Activated CD4-positive, alpha-beta memory T cell treated with anti-CD3 and anti-CD28 coated beads for 36 hours (primary cell): ENCODE measurements at regions not wholly inside any gene's neighbourhood (a gene's known extent, or its start where the extent isn't known, plus 50 kb on each side); places are given as distances from the start of the nearest gene placed in this dataset.

Source experiments
- CTCF ChIA-PET: fragments of 350-600 bp; sonication (Branson Sonifier 250); formaldehyde crosslinking; loops from one replicate; lab custom pipeline; 2021; ENCODE audit warnings: antibody characterized with exemption, inconsistent platforms; lab: Charles Lee
- POLR2A ChIA-PET: fragments of 350-600 bp; sonication (Branson Sonifier 250); formaldehyde crosslinking; loops from one replicate; lab custom pipeline; 2021; ENCODE audit warnings: antibody characterized with exemption; lab: Charles Lee
- DNase-seq: peaks from one replicate; pipeline ENCODE4 v3.0.0-alpha.2; 2020
- H3K27ac Mint-ChIP-seq: one replicate; pipeline ENCODE4 v1.8.0; 2021; ENCODE audit warnings: mixed read lengths
- H3K27me3 Mint-ChIP-seq: one replicate; pipeline ENCODE4 v1.8.0; 2021; ENCODE audit warnings: mixed read lengths
- H3K36me3 Mint-ChIP-seq: one replicate; pipeline ENCODE4 v1.8.0; 2021; ENCODE audit warnings: mixed read lengths
- H3K4me1 Mint-ChIP-seq: one replicate; pipeline ENCODE4 v1.8.0; 2021; ENCODE audit warnings: low read depth, mixed read lengths
- H3K4me3 Mint-ChIP-seq: one replicate; pipeline ENCODE4 v1.8.0; 2021; ENCODE audit warnings: mild to moderate bottlenecking, mixed read lengths
- H3K9me3 Mint-ChIP-seq: one replicate; pipeline ENCODE4 v1.8.0; 2021; ENCODE audit warnings: mixed read lengths
- intact Hi-C: fragments of 100-400 bp; cut with micrococcal nuclease; formaldehyde crosslinking; loops from one replicate; pipeline ENCODE4 v1.15.1; 2023

DNA sequence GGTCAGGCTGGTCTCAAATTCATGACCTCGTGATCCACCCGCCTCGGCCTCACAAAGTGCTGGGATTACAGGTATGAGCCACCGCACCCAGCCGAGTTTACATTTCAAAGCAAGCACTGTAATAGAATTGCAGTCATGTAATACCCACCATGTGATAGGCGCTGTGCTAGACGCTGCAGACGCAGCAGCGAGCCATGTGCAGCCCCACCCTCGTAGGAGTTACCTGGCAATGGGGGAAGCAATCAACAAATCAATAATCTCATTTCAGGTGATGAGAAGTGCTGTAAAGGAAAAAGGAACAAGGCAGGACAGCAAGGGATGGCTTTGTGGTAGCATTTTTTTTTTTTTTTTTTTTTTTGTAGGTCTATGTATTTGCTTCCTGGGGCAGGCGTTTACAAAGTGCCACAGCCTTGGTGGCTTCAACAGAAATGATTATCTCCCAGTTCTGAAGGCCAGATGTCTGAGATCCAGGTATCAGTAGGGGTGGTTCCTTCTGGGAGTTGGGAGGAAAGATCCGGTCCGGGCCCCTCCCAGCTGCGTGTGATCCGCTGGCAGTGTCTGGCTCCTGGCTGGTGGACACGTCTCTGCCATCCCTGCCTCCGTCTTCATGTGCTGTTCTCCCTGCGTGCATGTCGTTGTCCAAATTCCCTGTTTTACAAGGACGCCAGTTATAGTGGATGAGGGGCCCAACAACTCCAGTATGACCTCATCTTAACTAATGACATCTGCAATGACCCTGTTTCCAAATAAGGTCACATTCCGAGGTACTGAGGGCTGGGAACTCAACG, 72.8 kb downstream of the TNFAIP2 start:
- intact Hi-C loops = no loop called here
- CTCF ChIA-PET = no interaction called here
- DNase-seq = no peak
- H3K36me3 Mint-ChIP-seq = no peaks in the 10 kb centered on the region
- H3K27me3 Mint-ChIP-seq = peaks cover 15% of the 10 kb centered on the region
- POLR2A ChIA-PET = no interaction called here
- H3K4me1 Mint-ChIP-seq = no peaks in the 10 kb centered on the region
- no peak overlapping the region for H3K27ac Mint-ChIP-seq
- H3K9me3 Mint-ChIP-seq = no peaks in the 10 kb centered on the region
- H3K4me3 Mint-ChIP-seq = no peak overlapping the region

DNA sequence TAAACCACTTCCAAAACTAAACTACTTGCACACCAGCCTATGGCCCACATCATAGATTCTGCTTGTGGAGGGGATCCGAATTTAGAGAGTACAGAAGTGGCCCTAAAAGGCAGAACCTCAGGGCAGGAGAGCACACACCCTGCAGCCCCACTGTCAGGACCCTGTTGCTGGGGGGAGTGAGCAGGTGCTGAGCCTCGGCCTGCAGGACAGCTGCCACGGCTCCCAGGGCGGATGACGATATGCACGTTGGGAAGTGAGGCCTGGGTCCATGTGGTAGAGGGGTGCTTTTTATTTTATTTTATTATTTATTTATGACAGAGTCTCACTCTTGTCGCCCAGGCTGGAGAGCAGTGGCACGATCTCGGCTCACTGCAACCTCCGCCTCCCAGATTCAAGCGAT, 73.5 kb downstream of the TNFAIP2 start:
- ChIA-PET CTCF (no interaction called here), POLR2A (no interaction called here)
- peaks cover 15% of the 10 kb centered on the region for H3K27me3 Mint-ChIP-seq
- no peak overlapping the region for H3K4me3 Mint-ChIP-seq
- no peaks in the 10 kb centered on the region for H3K9me3 Mint-ChIP-seq
- no peaks in the 10 kb centered on the region for H3K36me3 Mint-ChIP-seq
- intact Hi-C loops = no loop called here
- H3K27ac Mint-ChIP-seq = no peak overlapping the region
- no peak for DNase-seq
- H3K4me1 Mint-ChIP-seq = no peaks in the 10 kb centered on the region

DNA sequence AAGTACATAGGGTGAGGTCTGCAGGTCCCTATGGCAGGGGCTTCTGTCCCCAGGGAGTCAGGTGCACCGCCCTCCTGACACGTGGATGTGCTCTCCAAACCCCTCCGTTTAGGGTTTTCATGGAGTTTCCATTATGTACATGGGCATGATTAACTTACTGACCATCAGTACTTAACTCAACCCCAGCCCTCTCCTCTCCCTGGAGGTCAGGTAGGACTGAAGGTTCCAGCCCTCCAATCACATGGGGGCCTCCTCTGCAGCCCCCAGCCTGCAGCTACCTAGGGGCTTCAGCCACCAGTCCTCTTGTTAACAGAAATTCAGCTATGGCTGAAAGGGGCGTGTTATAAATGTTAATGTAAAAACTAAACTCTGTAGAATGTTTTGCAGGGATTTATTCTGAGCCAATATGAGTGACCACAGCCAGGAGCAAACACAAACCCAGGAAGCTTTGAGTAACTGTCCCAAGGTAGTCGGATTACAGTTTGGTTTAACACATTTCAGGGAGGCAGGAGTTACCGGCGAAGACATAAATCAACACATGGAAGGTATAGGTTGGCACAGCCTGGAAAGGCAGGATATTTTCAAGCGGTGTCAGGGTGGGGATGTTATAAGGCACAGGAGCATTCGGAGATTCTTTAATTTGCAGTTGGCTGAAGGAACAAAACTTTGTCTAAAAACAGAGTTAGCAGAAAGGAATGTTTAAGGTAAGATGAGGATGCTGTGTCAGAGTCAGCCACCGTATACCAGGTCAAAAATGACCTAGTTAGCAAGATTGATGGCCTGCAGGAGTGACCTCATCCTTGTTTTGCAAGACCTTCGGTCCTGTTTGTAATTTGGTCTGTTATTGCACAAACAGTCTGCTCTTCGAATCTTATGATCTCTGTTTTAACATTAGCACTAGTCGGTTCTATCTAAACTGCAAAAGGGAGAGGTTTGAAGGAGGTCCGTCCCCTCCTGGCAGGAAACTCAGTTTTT, 75.2 kb downstream of the TNFAIP2 start:
- ChIA-PET CTCF (no interaction called here), POLR2A (no interaction called here)
- Mint-ChIP-seq H3K4me3 (no peak overlapping the region), H3K27ac (no peak overlapping the region), H3K9me3 (no peaks in the 10 kb centered on the region), H3K27me3 (peaks cover 11% of the 10 kb centered on the region), H3K36me3 (no peaks in the 10 kb centered on the region), H3K4me1 (no peaks in the 10 kb centered on the region)
- intact Hi-C loops = no loop called here
- no peak for DNase-seq

DNA sequence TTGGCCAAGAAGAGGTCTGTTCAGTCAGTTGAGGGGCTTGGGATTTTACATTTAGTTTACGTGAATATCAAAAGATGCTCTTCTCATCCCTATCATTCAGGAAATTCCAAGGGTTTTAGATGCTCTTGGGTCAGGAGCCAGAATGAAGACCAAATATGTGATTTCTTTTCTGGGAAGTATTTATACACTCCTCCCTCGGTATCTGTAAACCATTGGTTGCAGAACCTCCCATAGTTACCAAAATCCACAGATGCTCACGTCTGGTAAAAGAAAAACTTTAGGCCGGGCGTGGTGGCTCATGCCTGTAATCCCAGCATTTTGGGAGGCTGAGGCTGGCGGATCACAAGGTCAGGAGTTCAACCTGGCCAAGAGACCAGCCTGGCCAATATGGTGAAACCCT, 75.9 kb downstream of the TNFAIP2 start:
- Mint-ChIP-seq H3K36me3 (peaks cover 4% of the 10 kb centered on the region), H3K27ac (no peak overlapping the region), H3K4me3 (no peak overlapping the region), H3K4me1 (no peaks in the 10 kb centered on the region), H3K27me3 (peaks cover 14% of the 10 kb centered on the region), H3K9me3 (peaks cover 5% of the 10 kb centered on the region)
- intact Hi-C loops = no loop called here
- CTCF ChIA-PET = no interaction called here
- POLR2A ChIA-PET = no interaction called here
- DNase-seq = no peak

DNA sequence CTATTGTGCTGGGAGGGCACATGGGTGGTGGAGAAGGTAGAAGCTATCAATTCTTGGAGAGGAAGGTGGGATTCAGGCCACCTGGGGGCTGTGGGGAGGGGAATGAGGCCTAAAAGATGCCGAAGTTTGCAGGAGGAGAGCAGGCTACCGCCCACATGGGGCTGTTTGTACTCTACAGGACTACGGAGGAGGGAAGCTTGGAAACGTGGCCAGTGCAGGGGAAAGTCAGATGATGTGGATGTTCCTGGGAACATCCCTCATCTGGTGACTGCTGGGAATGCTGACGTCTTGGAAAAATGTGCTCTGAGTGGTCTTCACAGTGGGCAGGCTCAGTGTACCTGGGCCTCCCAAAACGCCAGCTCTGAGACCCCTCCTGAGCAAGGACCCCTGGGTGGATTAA, 78.5 kb downstream of the TNFAIP2 start:
- H3K4me1 Mint-ChIP-seq = no peaks in the 10 kb centered on the region
- no peak overlapping the region for H3K27ac Mint-ChIP-seq
- ChIA-PET POLR2A (no interaction called here), CTCF (no interaction called here)
- H3K36me3 Mint-ChIP-seq = peaks cover 10% of the 10 kb centered on the region
- H3K27me3 Mint-ChIP-seq = peaks cover 6% of the 10 kb centered on the region
- intact Hi-C loops = no loop called here
- no peak overlapping the region for H3K4me3 Mint-ChIP-seq
- no peak for DNase-seq
- peaks cover 19% of the 10 kb centered on the region for H3K9me3 Mint-ChIP-seq

GRCh38 chr14:103204852-103205540, 81.7 kb downstream of the TNFAIP2 start:
- Mint-ChIP-seq H3K27me3 (peaks cover 15% of the 10 kb centered on the region), H3K27ac (no peak overlapping the region)
- CTCF ChIA-PET = no interaction called here

GRCh38 chr14:103205541-103205906, 82.3 kb downstream of the TNFAIP2 start:
- intact Hi-C loops = no loop called here
- POLR2A ChIA-PET = no interaction called here
- H3K9me3 Mint-ChIP-seq = peaks cover 19% of the 10 kb centered on the region
- H3K4me1 Mint-ChIP-seq = no peaks in the 10 kb centered on the region
- H3K4me3 Mint-ChIP-seq = no peak overlapping the region
- DNase-seq = no peak
- no peak overlapping the region for H3K27ac Mint-ChIP-seq
- CTCF ChIA-PET = no interaction called here
- H3K36me3 Mint-ChIP-seq = peaks cover 10% of the 10 kb centered on the region
- H3K27me3 Mint-ChIP-seq = peaks cover 17% of the 10 kb centered on the region

More at GRCh38 chr14:103204852-103205540, 81.7 kb downstream of the TNFAIP2 start:
- Mint-ChIP-seq H3K36me3 (peaks cover 10% of the 10 kb centered on the region), H3K4me3 (no peak overlapping the region), H3K9me3 (peaks cover 19% of the 10 kb centered on the region), H3K4me1 (no peaks in the 10 kb centered on the region)
- no peak for DNase-seq
- POLR2A ChIA-PET = no interaction called here
- intact Hi-C loops = no loop called here

- POLR2A ChIA-PET = no interaction called here
- peaks cover 10% of the 10 kb centered on the region for H3K36me3 Mint-ChIP-seq
- no peak for DNase-seq
- no peaks in the 10 kb centered on the region for H3K4me1 Mint-ChIP-seq
- H3K4me3 Mint-ChIP-seq = no peak overlapping the region
- H3K27me3 Mint-ChIP-seq = peaks cover 17% of the 10 kb centered on the region
- intact Hi-C loops = no loop called here
- CTCF ChIA-PET = no interaction called here
- H3K27ac Mint-ChIP-seq = no peak overlapping the region
- peaks cover 19% of the 10 kb centered on the region for H3K9me3 Mint-ChIP-seq
Observed at GRCh38 chr14:103206023-103206481, 82.8 kb downstream of the TNFAIP2 start.

DNA sequence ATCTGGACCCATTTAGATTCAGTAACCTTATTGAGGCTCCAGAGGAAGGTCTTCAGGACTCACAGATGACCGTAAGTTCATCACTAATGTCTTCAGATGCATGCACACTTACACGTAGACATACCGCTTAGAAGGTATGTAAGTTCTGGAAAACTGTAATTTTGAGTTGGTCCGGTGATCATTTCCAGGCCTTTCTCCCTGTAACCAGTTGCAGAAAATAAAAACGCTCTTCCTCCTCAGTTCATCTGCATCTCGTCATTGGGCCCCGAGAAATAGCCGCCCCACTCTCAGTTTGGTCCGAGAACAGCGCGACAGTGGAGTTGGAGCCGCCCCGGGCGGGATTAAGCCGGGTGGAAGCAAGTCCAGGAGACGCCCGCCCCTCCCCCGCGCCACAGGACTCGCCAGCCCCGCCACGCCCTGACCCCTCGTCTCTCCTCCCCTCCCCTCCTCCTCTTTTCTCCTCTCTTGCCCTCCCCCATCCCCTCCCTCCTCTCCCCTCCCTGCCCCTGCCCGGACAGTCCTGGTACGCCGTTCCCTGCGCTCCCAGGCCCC, 83.7 kb downstream of the TNFAIP2 start:
- H3K4me3 Mint-ChIP-seq = no peak overlapping the region
- POLR2A ChIA-PET = no interaction called here

GRCh38 chr14:103207388-103208072, 84.3 kb downstream of the TNFAIP2 start:
- CTCF ChIA-PET = interaction anchor here (0.6 kb wide), 1 partner anchor 915 kb away, joined by 5 read pairs; no protein-coding TSS in a partner anchor
- no peak overlapping the region for H3K27ac Mint-ChIP-seq

More for the DNA sequence above, 83.7 kb downstream of the TNFAIP2 start:
- intact Hi-C loops = no loop called here
- peaks cover 19% of the 10 kb centered on the region for H3K9me3 Mint-ChIP-seq
- H3K27me3 Mint-ChIP-seq = peaks cover 18% of the 10 kb centered on the region
- peaks cover 10% of the 10 kb centered on the region for H3K36me3 Mint-ChIP-seq
- no peak overlapping the region for H3K27ac Mint-ChIP-seq
- CTCF ChIA-PET = no interaction called here
- no peak for DNase-seq
- H3K4me1 Mint-ChIP-seq = no peaks in the 10 kb centered on the region

GRCh38 chr14:103209054-103209453, 85.8 kb downstream of the TNFAIP2 start:
- POLR2A ChIA-PET = no interaction called here
- Mint-ChIP-seq H3K4me1 (no peaks in the 10 kb centered on the region), H3K9me3 (peaks cover 14% of the 10 kb centered on the region), H3K27ac (no peak overlapping the region), H3K4me3 (no peak overlapping the region), H3K36me3 (peaks cover 6% of the 10 kb centered on the region), H3K27me3 (peaks cover 29% of the 10 kb centered on the region)
- CTCF ChIA-PET = interaction anchor here (0.6 to 0.8 kb wide), 3 partner anchors 24 to 104 kb away, joined by 3 read pairs; no protein-coding TSS in a partner anchor
- no peak for DNase-seq
- intact Hi-C loops = no loop called here

More at GRCh38 chr14:103207388-103208072, 84.3 kb downstream of the TNFAIP2 start:
- no peak for DNase-seq
- Mint-ChIP-seq H3K4me1 (no peaks in the 10 kb centered on the region), H3K4me3 (no peak overlapping the region), H3K27me3 (peaks cover 24% of the 10 kb centered on the region), H3K36me3 (peaks cover 10% of the 10 kb centered on the region), H3K9me3 (peaks cover 19% of the 10 kb centered on the region)
- intact Hi-C loops = no loop called here
- POLR2A ChIA-PET = no interaction called here
